ENCODE measurements at regions not wholly inside any gene's neighbourhood (a gene's known extent, or its start where the extent isn't known, plus 50 kb on each side); places are given as distances from the start of the nearest gene placed in this dataset.

- no peak for DNase-seq (ENCODE audit: low spot score)
Observed at GRCh38 chr16:49910541-49911071, 54.7 kb upstream of the ZNF423 start.

GRCh38 chr16:49911430-49911829 is 55.5 kb upstream of the ZNF423 start:
- DNase-seq (ENCODE audit: low spot score) = no peak

- DNase-seq (ENCODE audit: low spot score) = no peak
Observed at GRCh38 chr16:49912721-49913120, 56.8 kb upstream of the ZNF423 start.

GRCh38 chr16:49913720-49914119 is 57.8 kb upstream of the ZNF423 start:
- DNase-seq (ENCODE audit: low spot score) = no peak

GRCh38 chr16:49914657-49915056 is 58.7 kb upstream of the ZNF423 start:
- no peak for DNase-seq (ENCODE audit: low spot score)

- DNase-seq (ENCODE audit: low spot score) = no peak
Observed at GRCh38 chr16:49918257-49918656, 62.3 kb upstream of the ZNF423 start.

- DNase-seq (ENCODE audit: low spot score) = no peak
Observed at GRCh38 chr16:49919327-49919726, 63.4 kb upstream of the ZNF423 start.

GRCh38 chr16:49920397-49920796 is 64.5 kb upstream of the ZNF423 start:
- no peak for DNase-seq (ENCODE audit: low spot score)

GRCh38 chr16:49921106-49921505 is 65.2 kb upstream of the ZNF423 start:
- DNase-seq (ENCODE audit: low spot score) = no peak

- peak; percentile 65 for DNase-seq (ENCODE audit: low spot score)
Observed at GRCh38 chr16:49921791-49922456, 66.0 kb upstream of the ZNF423 start.

- DNase-seq (ENCODE audit: low spot score) = no peak
Observed at GRCh38 chr16:49923411-49923810, 67.5 kb upstream of the ZNF423 start.

- DNase-seq (ENCODE audit: low spot score) = no peak
Observed at GRCh38 chr16:49924078-49924477, 68.2 kb upstream of the ZNF423 start.

- no peak for DNase-seq (ENCODE audit: low spot score)
Observed at GRCh38 chr16:49926941-49927340, 71.0 kb upstream of the ZNF423 start.

GRCh38 chr16:49928176-49929041 is 72.5 kb upstream of the ZNF423 start:
- DNase-seq (ENCODE audit: low spot score) = no peak

- DNase-seq (ENCODE audit: low spot score) = no peak
Observed at GRCh38 chr16:49929626-49930025, 73.7 kb upstream of the ZNF423 start.

GRCh38 chr16:49930841-49931240 is 74.9 kb upstream of the ZNF423 start:
- DNase-seq (ENCODE audit: low spot score) = no peak

GRCh38 chr16:49931266-49931665 is 75.4 kb upstream of the ZNF423 start:
- DNase-seq (ENCODE audit: low spot score) = no peak

GRCh38 chr16:49931916-49932315 is 76.0 kb upstream of the ZNF423 start:
- no peak for DNase-seq (ENCODE audit: low spot score)

GRCh38 chr16:49932434-49932833 is 76.5 kb upstream of the ZNF423 start:
- no peak for DNase-seq (ENCODE audit: low spot score)

GRCh38 chr16:49932946-49933345 is 77.0 kb upstream of the ZNF423 start:
- DNase-seq (ENCODE audit: low spot score) = no peak

- no peak for DNase-seq (ENCODE audit: low spot score)
Observed at GRCh38 chr16:49936791-49937190, 80.9 kb upstream of the ZNF423 start.

GRCh38 chr16:49937886-49938285 is 82.0 kb upstream of the ZNF423 start:
- no peak for DNase-seq (ENCODE audit: low spot score)

- DNase-seq (ENCODE audit: low spot score) = no peak
Observed at GRCh38 chr16:49939495-49939894, 83.6 kb upstream of the ZNF423 start.

Measured in mucosa of gallbladder (tissue), 1 donor.